GM03348 (cell line): ENCODE measurements at regions not wholly inside any gene's neighbourhood (a gene's known extent, or its start where the extent isn't known, plus 50 kb on each side); places are given as distances from the start of the nearest gene placed in this dataset.

Experiments used
- DNase-seq: peaks from one replicate; pipeline ENCODE4 v3.0.0; 2012; ENCODE audit warnings: low spot score

GRCh38 chr20:24815931-24816330 is 133.1 kb upstream of the CST7 start:
- DNase-seq, result no peak

GRCh38 chr20:24816431-24816830 is 132.6 kb upstream of the CST7 start:
- no peak for DNase-seq

GRCh38 chr20:24816907-24817306 is 132.2 kb upstream of the CST7 start:
- no peak for DNase-seq

- DNase-seq, result no peak
Measured at GRCh38 chr20:24817351-24817750, 131.7 kb upstream of the CST7 start.

GRCh38 chr20:24818056-24818455 is 131.0 kb upstream of the CST7 start:
- no peak for DNase-seq

GRCh38 chr20:24819331-24819965 is 129.6 kb upstream of the CST7 start:
- no peak for DNase-seq

- DNase-seq, result no peak
Measured at GRCh38 chr20:24820345-24820744, 128.7 kb upstream of the CST7 start.

GRCh38 chr20:24821391-24821790 is 127.7 kb upstream of the CST7 start:
- DNase-seq, result no peak

GRCh38 chr20:24823176-24823784 is 125.8 kb upstream of the CST7 start:
- DNase-seq, result no peak

GRCh38 chr20:24823989-24824693 is 124.9 kb upstream of the CST7 start:
- no peak for DNase-seq

GRCh38 chr20:24825591-24825990 is 123.5 kb upstream of the CST7 start:
- no peak for DNase-seq

GRCh38 chr20:24827603-24828295 is 121.3 kb upstream of the CST7 start:
- DNase-seq, result no peak

GRCh38 chr20:24828992-24829648 is 119.9 kb upstream of the CST7 start:
- DNase-seq, result no peak

GRCh38 chr20:24829649-24830370 is 119.3 kb upstream of the CST7 start:
- DNase-seq, result no peak

- DNase-seq, result no peak
Measured at GRCh38 chr20:24830649-24831048, 118.4 kb upstream of the CST7 start.

- DNase-seq, result no peak
Measured at GRCh38 chr20:24831232-24831631, 117.8 kb upstream of the CST7 start.

GRCh38 chr20:24832518-24832917 is 116.6 kb upstream of the CST7 start:
- no peak for DNase-seq

- no peak for DNase-seq
Measured at GRCh38 chr20:24833592-24833991, 115.5 kb upstream of the CST7 start.

- DNase-seq, result no peak
Measured at GRCh38 chr20:24834310-24834709, 114.8 kb upstream of the CST7 start.

- DNase-seq, result no peak
Measured at GRCh38 chr20:24835195-24835594, 113.9 kb upstream of the CST7 start.

- DNase-seq, result no peak
Measured at GRCh38 chr20:24836041-24836533, 113.0 kb upstream of the CST7 start.
